Testis (tissue), 2 donors: ENCODE measurements at regions not wholly inside any gene's neighbourhood (a gene's known extent, or its start where the extent isn't known, plus 50 kb on each side); places are given as distances from the start of the nearest gene placed in this dataset.

Source experiments
- POLR2A ChIP-seq: fragments of 450-650 bp; IDR thresholded peaks from one replicate; pipeline ENCODE4 v1.6.1; 2017; ENCODE audit warnings: antibody characterized with exemption, mild to moderate bottlenecking, moderate library complexity
- TF ChIP-seq, protein P1 (sequence below), 3 experiments: fragments of 450-650 bp in 2 of 3; fragments of 200-600 bp in 1 of 3; sonication (generic) in 1 of 3; IDR thresholded peaks; one replicate each; pipeline ENCODE4 v1.5.1; 2016 to 2019; ENCODE audit warnings: antibody characterized with exemption in 3 of 3, mild to moderate bottlenecking in 2 of 3, moderate library complexity in 1 of 3

DNA sequence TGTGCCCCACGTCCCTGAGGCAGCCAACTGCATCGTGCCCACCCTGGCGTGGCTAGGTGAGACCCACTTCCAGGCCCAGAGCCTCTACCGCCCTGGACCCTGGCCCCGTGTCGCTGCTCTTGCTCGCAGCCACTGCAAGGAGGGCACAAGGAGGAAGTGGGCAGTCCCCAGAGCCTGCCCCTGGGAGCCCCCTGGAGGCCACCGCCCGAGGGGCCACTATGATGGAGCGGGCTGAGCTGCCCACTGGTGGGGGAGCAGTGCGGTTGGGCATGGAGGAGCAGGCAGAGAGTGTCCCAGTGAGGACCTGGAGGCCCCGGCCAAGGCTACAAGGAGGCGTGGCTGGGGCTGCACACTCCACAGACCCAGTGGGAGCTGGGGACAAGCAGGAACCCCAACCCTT lies 323.6 kb downstream of the PCNX1 start:
- TF ChIP-seq POLR2A: no peak
- TF ChIP-seq, protein P1, sequence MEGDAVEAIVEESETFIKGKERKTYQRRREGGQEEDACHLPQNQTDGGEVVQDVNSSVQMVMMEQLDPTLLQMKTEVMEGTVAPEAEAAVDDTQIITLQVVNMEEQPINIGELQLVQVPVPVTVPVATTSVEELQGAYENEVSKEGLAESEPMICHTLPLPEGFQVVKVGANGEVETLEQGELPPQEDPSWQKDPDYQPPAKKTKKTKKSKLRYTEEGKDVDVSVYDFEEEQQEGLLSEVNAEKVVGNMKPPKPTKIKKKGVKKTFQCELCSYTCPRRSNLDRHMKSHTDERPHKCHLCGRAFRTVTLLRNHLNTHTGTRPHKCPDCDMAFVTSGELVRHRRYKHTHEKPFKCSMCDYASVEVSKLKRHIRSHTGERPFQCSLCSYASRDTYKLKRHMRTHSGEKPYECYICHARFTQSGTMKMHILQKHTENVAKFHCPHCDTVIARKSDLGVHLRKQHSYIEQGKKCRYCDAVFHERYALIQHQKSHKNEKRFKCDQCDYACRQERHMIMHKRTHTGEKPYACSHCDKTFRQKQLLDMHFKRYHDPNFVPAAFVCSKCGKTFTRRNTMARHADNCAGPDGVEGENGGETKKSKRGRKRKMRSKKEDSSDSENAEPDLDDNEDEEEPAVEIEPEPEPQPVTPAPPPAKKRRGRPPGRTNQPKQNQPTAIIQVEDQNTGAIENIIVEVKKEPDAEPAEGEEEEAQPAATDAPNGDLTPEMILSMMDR (IDR thresholded peaks at IDR 0.05): no peak
